ENCODE measurements at regions not wholly inside any gene's neighbourhood (a gene's known extent, or its start where the extent isn't known, plus 50 kb on each side); places are given as distances from the start of the nearest gene placed in this dataset.

- CTCF ChIA-PET (ENCODE audit: unreplicated experiment) = no interaction called here
- Histone ChIP-seq H3K9me2 (ENCODE audit: insufficient read depth, low read length) (no peaks in the 10 kb centered on the region), H4K20me1 (ENCODE audit: insufficient read depth, low read length) (no peaks in the 10 kb centered on the region), H3K36me3 (ENCODE audit: insufficient read depth, low read length) (no peaks in the 10 kb centered on the region), H3K4me2 (ENCODE audit: low read length) (no peak overlapping the region), H3K79me2 (ENCODE audit: insufficient read depth, low read depth, low read length) (no peaks in the 10 kb centered on the region), H3K4me3 (ENCODE audit: low read depth, low read length, poor library complexity, severe bottlenecking) (no peak overlapping the region), H3K9me3 (ENCODE audit: low read length) (no peaks in the 10 kb centered on the region), H2AFZ (ENCODE audit: low read length) (no peak overlapping the region), H3K4me1 (ENCODE audit: insufficient read depth, low read length, poor library complexity, severe bottlenecking) (no peaks in the 10 kb centered on the region), H3K27ac (ENCODE audit: low read depth, low read length, poor library complexity, severe bottlenecking) (no peak overlapping the region)
- POLR2A ChIA-PET = no interaction called here
- no peak for TF ChIP-seq EZH2phosphoT487 (IDR thresholded peaks at IDR 0.05; ENCODE audit: borderline replicate concordance, low read depth, low read length)
- TF ChIP-seq, protein P1, sequence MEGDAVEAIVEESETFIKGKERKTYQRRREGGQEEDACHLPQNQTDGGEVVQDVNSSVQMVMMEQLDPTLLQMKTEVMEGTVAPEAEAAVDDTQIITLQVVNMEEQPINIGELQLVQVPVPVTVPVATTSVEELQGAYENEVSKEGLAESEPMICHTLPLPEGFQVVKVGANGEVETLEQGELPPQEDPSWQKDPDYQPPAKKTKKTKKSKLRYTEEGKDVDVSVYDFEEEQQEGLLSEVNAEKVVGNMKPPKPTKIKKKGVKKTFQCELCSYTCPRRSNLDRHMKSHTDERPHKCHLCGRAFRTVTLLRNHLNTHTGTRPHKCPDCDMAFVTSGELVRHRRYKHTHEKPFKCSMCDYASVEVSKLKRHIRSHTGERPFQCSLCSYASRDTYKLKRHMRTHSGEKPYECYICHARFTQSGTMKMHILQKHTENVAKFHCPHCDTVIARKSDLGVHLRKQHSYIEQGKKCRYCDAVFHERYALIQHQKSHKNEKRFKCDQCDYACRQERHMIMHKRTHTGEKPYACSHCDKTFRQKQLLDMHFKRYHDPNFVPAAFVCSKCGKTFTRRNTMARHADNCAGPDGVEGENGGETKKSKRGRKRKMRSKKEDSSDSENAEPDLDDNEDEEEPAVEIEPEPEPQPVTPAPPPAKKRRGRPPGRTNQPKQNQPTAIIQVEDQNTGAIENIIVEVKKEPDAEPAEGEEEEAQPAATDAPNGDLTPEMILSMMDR (conservative IDR thresholded peaks at IDR 0.05; ENCODE audit: low read length) = no peak
- DNase-seq (ENCODE audit: low spot score) = no peak
- intact Hi-C loops (cut with micrococcal nuclease; ENCODE audit: unreplicated experiment) = no loop called here
- BruUV-seq (replicated peaks) = no TSS peak
These were observed 610.9 kb upstream of the SALL3 start for GRCh38 chr18:78368726-78369125.

- TF ChIP-seq, protein P1 (conservative IDR thresholded peaks at IDR 0.05; ENCODE audit: low read length) = no peak
- TF ChIP-seq EZH2phosphoT487 (IDR thresholded peaks at IDR 0.05; ENCODE audit: borderline replicate concordance, low read depth, low read length) = no peak
- no peak for DNase-seq (ENCODE audit: low spot score)
- CTCF ChIA-PET (ENCODE audit: unreplicated experiment) = no interaction called here
- no peaks in the 10 kb centered on the region for H3K9me2 ChIP-seq (ENCODE audit: insufficient read depth, low read length)
- no peaks in the 10 kb centered on the region for H3K9me3 ChIP-seq (ENCODE audit: low read length)
- intact Hi-C loops (cut with micrococcal nuclease; ENCODE audit: unreplicated experiment) = no loop called here
- no peak overlapping the region for H2AFZ ChIP-seq (ENCODE audit: low read length)
- H4K20me1 ChIP-seq (ENCODE audit: insufficient read depth, low read length) = no peaks in the 10 kb centered on the region
- H3K79me2 ChIP-seq (ENCODE audit: insufficient read depth, low read depth, low read length) = no peaks in the 10 kb centered on the region
- BruUV-seq (replicated peaks) = no TSS peak
- H3K4me1 ChIP-seq (ENCODE audit: insufficient read depth, low read length, poor library complexity, severe bottlenecking) = no peaks in the 10 kb centered on the region
- POLR2A ChIA-PET = no interaction called here
- no peak overlapping the region for H3K4me2 ChIP-seq (ENCODE audit: low read length)
- no peak overlapping the region for H3K27ac ChIP-seq (ENCODE audit: low read depth, low read length, poor library complexity, severe bottlenecking)
- H3K4me3 ChIP-seq (ENCODE audit: low read depth, low read length, poor library complexity, severe bottlenecking) = no peak overlapping the region
- no peaks in the 10 kb centered on the region for H3K36me3 ChIP-seq (ENCODE audit: insufficient read depth, low read length)
These were observed 603.6 kb upstream of the SALL3 start for GRCh38 chr18:78376046-78376445.

DNA sequence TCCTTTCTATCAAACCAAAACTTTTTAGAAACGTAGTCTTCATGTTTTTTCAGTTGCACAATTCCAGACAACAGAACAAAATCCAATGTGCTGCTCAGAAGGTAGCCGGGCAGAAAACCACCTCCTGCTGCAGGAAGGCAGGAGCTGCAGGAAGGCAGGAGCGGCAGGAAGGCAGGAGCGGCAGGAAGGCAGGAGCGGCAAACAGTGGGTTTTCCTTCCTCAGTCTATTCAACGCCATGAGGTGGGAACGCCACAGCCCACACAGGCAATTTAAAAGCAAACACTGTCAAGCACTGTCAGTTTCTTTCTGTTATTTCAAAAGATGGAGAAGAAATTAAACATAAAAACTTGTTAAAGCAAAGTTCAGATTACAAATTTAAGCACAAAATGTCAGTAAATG is 601.2 kb upstream of the SALL3 start:
- H3K4me2 ChIP-seq (ENCODE audit: low read length) = no peak overlapping the region
- H3K9me2 ChIP-seq (ENCODE audit: insufficient read depth, low read length) = no peaks in the 10 kb centered on the region
- POLR2A ChIA-PET = interaction anchor here (0.5 kb wide), 1 partner anchor 438 kb away, joined by 3 read pairs; no protein-coding TSS in a partner anchor
- H2AFZ ChIP-seq (ENCODE audit: low read length) = no peak overlapping the region
- no peaks in the 10 kb centered on the region for H4K20me1 ChIP-seq (ENCODE audit: insufficient read depth, low read length)
- CTCF ChIA-PET (ENCODE audit: unreplicated experiment) = no interaction called here
- no peak overlapping the region for H3K4me3 ChIP-seq (ENCODE audit: low read depth, low read length, poor library complexity, severe bottlenecking)
- no peaks in the 10 kb centered on the region for H3K79me2 ChIP-seq (ENCODE audit: insufficient read depth, low read depth, low read length)
- H3K4me1 ChIP-seq (ENCODE audit: insufficient read depth, low read length, poor library complexity, severe bottlenecking) = no peaks in the 10 kb centered on the region
- BruUV-seq (replicated peaks) = no TSS peak
- H3K36me3 ChIP-seq (ENCODE audit: insufficient read depth, low read length) = no peaks in the 10 kb centered on the region
- H3K27ac ChIP-seq (ENCODE audit: low read depth, low read length, poor library complexity, severe bottlenecking) = no peak overlapping the region
- intact Hi-C loops (cut with micrococcal nuclease; ENCODE audit: unreplicated experiment) = no loop called here
- no peak for TF ChIP-seq EZH2phosphoT487 (IDR thresholded peaks at IDR 0.05; ENCODE audit: borderline replicate concordance, low read depth, low read length)
- TF ChIP-seq, protein P1 (conservative IDR thresholded peaks at IDR 0.05; ENCODE audit: low read length) = no peak
- no peaks in the 10 kb centered on the region for H3K9me3 ChIP-seq (ENCODE audit: low read length)
- no peak for DNase-seq (ENCODE audit: low spot score)
